ENCODE measurements at regions not wholly inside any gene's neighbourhood (a gene's known extent, or its start where the extent isn't known, plus 50 kb on each side); places are given as distances from the start of the nearest gene placed in this dataset.

DNA sequence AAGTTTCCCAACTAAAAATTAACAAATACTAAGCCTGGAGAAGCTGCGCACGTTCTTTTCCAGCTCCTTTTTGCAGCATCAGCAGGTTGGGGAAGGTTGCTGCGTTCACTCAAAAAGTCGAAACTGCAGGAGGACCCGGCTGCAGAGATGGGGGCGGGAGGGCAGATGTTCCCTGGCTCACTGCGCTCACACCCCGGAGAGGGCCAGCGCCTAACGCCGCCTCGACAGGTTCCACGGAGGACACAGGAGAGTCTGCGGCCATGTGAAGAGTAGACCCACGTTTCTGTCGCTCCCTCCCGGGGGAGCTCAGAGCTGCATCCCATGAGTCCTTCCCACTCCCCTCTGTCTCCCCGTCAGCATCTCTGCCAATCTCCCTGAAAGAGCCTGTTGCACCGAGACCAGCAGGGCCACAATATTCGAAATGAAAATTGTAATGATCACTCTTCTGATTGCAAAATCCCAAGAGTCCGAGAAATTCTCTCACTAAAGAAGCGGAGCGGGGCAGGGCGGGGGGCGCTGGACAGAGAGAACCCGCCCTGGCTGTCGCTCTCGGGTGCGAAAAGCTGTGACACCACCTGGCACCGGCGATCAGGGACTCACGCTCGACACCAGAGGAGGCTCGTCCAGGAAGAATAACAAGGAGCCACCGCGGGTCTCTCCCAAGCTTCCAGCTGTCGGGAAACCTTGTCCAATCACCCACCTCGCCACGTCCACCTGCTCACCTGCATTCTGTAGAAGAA is 131.5 kb upstream of the PFKP start:
- no peaks in the 10 kb centered on the region for H3K27me3 ChIP-seq (replicated peaks in 1 of 4; ENCODE audit: control extremely low read depth in 1 of 4, control insufficient read depth in 3 of 4, insufficient read depth in 4 of 4, low read length in 3 of 4)
- TF ChIP-seq, protein P1, sequence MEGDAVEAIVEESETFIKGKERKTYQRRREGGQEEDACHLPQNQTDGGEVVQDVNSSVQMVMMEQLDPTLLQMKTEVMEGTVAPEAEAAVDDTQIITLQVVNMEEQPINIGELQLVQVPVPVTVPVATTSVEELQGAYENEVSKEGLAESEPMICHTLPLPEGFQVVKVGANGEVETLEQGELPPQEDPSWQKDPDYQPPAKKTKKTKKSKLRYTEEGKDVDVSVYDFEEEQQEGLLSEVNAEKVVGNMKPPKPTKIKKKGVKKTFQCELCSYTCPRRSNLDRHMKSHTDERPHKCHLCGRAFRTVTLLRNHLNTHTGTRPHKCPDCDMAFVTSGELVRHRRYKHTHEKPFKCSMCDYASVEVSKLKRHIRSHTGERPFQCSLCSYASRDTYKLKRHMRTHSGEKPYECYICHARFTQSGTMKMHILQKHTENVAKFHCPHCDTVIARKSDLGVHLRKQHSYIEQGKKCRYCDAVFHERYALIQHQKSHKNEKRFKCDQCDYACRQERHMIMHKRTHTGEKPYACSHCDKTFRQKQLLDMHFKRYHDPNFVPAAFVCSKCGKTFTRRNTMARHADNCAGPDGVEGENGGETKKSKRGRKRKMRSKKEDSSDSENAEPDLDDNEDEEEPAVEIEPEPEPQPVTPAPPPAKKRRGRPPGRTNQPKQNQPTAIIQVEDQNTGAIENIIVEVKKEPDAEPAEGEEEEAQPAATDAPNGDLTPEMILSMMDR (IDR thresholded peaks at IDR 0.05) = no peak
- Mint-ChIP-seq H3K9me3 (ENCODE audit: insufficient read depth) (no peaks in the 10 kb centered on the region), H3K27ac (no peak overlapping the region), H3K4me1 (no peaks in the 10 kb centered on the region), H3K4me3 (no peak overlapping the region), H3K27me3 (peaks cover 38% of the 10 kb centered on the region)
- peaks cover 0 to 6% (median 0%) of the 10 kb centered on the region in 3 donors for H3K9me3 ChIP-seq (ENCODE audit: control extremely low read depth in 1 of 3, control insufficient read depth in 2 of 3, insufficient read depth in 1 of 3, low read length in 2 of 3)
- H3K9ac ChIP-seq (ENCODE audit: low read length) = no peak overlapping the region
- no peak overlapping the region for H3K4me2 ChIP-seq (replicated peaks; ENCODE audit: low read depth, low read length, poor library complexity, severe bottlenecking)
- H3K4me1 ChIP-seq (ENCODE audit: control insufficient read depth in 2 of 2, insufficient read depth in 2 of 2, low read length in 2 of 2) = no peaks in the 10 kb centered on the region
- H3K79me2 ChIP-seq (ENCODE audit: control insufficient read depth, insufficient read depth, low read length) = no peaks in the 10 kb centered on the region
- H3K27ac ChIP-seq (ENCODE audit: low read length in 2 of 2) = no peak overlapping the region
- DNase-seq (no peak), ATAC-seq (ENCODE audit: low read depth) (no peak)
- no peaks in the 10 kb centered on the region for H4K20me1 ChIP-seq (ENCODE audit: control insufficient read depth, insufficient read depth, low read length, poor library complexity, severe bottlenecking)
- WGBS (ENCODE audit: insufficient coverage) = 89% methylated on average over 39 of the region's 39 CpGs
- ChIA-PET POLR2A (no interaction called here), CTCF (no interaction called here)
- no peaks in the 10 kb centered on the region for H3K36me3 ChIP-seq (replicated peaks in 1 of 2; ENCODE audit: control extremely low read depth in 1 of 2, control insufficient read depth in 1 of 2, extremely low read depth in 1 of 2, insufficient read depth in 2 of 2, low read length in 1 of 2)
- H2AFZ ChIP-seq (ENCODE audit: insufficient read depth, low read depth, low read length, poor library complexity, severe bottlenecking) = no peak overlapping the region
- no peak overlapping the region for H3K4me3 ChIP-seq (ENCODE audit: control extremely low read depth in 1 of 5, extremely low read depth in 1 of 5, insufficient read depth in 1 of 5, low read depth in 2 of 5, low read length in 4 of 5)
- intact Hi-C loops (cut with micrococcal nuclease) = no loop called here

DNA sequence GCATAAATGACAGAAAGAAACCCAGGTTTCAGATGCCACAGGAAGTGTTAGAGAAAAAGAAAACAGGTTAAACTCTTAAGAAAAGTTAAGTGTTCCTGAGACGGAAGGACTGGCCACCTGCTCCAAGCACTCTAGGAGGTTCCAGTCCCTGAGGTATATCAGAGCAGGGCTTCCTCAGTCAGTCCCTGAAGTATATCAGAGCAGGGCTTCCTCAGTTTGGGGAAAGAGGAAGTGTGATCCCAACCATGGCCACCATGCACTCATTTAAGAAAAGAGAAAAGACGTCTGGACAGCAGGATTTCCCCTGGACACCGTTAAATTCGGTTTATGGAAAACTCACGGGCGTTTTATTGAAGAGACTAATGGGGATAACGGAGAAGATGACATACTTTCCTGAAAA is 133.4 kb upstream of the PFKP start:
- no peaks in the 10 kb centered on the region for H3K36me3 ChIP-seq (replicated peaks in 1 of 2; ENCODE audit: control extremely low read depth in 1 of 2, control insufficient read depth in 1 of 2, extremely low read depth in 1 of 2, insufficient read depth in 2 of 2, low read length in 1 of 2)
- intact Hi-C loops (cut with micrococcal nuclease) = no loop called here
- CTCF ChIA-PET = no interaction called here

More for the DNA sequence above, 133.4 kb upstream of the PFKP start:
- H2AFZ ChIP-seq (ENCODE audit: insufficient read depth, low read depth, low read length, poor library complexity, severe bottlenecking) = no peak overlapping the region
- Mint-ChIP-seq H3K4me3 (no peak overlapping the region), H3K27me3 (peaks cover 29% of the 10 kb centered on the region), H3K4me1 (no peaks in the 10 kb centered on the region), H3K9me3 (ENCODE audit: insufficient read depth) (no peaks in the 10 kb centered on the region), H3K27ac (no peak overlapping the region)
- no peak overlapping the region for H3K27ac ChIP-seq (ENCODE audit: low read length in 2 of 2)
- POLR2A ChIA-PET = no interaction called here
- peaks cover 0 to 6% (median 0%) of the 10 kb centered on the region in 3 donors for H3K9me3 ChIP-seq (ENCODE audit: control extremely low read depth in 1 of 3, control insufficient read depth in 2 of 3, insufficient read depth in 1 of 3, low read length in 2 of 3)
- ATAC-seq (ENCODE audit: low read depth) (no peak), DNase-seq (no peak)
- no peaks in the 10 kb centered on the region for H3K79me2 ChIP-seq (ENCODE audit: control insufficient read depth, insufficient read depth, low read length)
- peaks cover 0 to 2% (median 0%) of the 10 kb centered on the region in 4 experiments for H3K27me3 ChIP-seq (replicated peaks in 1 of 4; ENCODE audit: control extremely low read depth in 1 of 4, control insufficient read depth in 3 of 4, insufficient read depth in 4 of 4, low read length in 3 of 4)
- H3K9ac ChIP-seq (ENCODE audit: low read length) = no peak overlapping the region
- H3K4me2 ChIP-seq (replicated peaks; ENCODE audit: low read depth, low read length, poor library complexity, severe bottlenecking) = no peak overlapping the region
- WGBS (ENCODE audit: insufficient coverage) = 66% methylated on average over 3 of the region's 7 CpGs
- H4K20me1 ChIP-seq (ENCODE audit: control insufficient read depth, insufficient read depth, low read length, poor library complexity, severe bottlenecking) = no peaks in the 10 kb centered on the region
- no peaks in the 10 kb centered on the region for H3K4me1 ChIP-seq (ENCODE audit: control insufficient read depth in 2 of 2, insufficient read depth in 2 of 2, low read length in 2 of 2)
- no peak for TF ChIP-seq EZH2 (IDR thresholded peaks at IDR 0.05; ENCODE audit: borderline replicate concordance, insufficient read depth, low read depth, low read length, poor library complexity, severe bottlenecking)
- TF ChIP-seq, protein P1 (IDR thresholded peaks at IDR 0.05) = no peak
- no peak overlapping the region for H3K4me3 ChIP-seq (ENCODE audit: control extremely low read depth in 1 of 5, extremely low read depth in 1 of 5, insufficient read depth in 1 of 5, low read depth in 2 of 5, low read length in 4 of 5)

Measured in B cell (primary cell).